HG03457 (cell line): ENCODE measurements at regions not wholly inside any gene's neighbourhood (a gene's known extent, or its start where the extent isn't known, plus 50 kb on each side); places are given as distances from the start of the nearest gene placed in this dataset.

Experiments
- ATAC-seq: cut with Tn5 transposase; IDR thresholded peaks from one replicate; pipeline ENCODE4 v1.9.1; 2021; ENCODE audit warnings: moderate number of reproducible peaks; ENCODE audit not compliant: unreplicated experiment

DNA sequence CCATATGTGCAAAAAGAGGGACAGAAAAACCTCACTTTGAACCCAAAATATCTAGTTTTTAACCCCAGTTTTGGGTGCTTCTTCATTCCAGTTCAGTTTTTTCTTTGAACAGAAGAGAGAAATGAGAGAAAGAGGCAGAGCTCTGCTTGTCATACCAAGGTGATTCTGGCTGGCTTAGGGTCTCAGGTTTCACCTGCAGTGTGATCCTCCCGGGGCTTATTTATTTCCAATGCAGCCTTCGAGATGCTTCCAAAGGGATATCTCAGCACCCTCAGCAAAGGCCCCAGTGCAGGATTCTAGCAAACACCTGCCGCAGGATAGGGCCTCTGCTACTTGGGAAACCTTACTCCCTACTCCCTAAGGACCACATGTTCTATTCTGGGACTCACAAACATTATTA lies 131.3 kb downstream of the WDR11 start:
- no peak for ATAC-seq

DNA sequence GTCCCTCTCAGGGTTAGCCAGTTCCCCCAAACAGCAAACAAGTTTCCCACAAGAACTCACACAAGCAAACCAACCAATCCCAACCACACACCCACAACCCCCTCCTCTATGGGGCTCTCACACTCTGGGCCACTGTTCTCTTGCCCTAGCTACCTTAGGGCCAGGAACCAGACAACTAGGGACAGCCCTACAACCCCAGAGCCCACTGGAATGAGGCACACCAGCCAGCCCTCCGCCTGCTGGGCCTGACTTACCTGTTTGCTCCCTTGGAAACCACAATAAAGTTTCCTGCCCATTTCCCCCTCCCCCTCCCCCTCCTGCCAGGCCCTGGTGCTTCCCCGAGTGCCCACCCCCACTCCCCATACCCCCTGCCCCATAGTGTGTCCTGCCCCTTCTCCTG lies 132.6 kb downstream of the WDR11 start:
- ATAC-seq = no peak

DNA sequence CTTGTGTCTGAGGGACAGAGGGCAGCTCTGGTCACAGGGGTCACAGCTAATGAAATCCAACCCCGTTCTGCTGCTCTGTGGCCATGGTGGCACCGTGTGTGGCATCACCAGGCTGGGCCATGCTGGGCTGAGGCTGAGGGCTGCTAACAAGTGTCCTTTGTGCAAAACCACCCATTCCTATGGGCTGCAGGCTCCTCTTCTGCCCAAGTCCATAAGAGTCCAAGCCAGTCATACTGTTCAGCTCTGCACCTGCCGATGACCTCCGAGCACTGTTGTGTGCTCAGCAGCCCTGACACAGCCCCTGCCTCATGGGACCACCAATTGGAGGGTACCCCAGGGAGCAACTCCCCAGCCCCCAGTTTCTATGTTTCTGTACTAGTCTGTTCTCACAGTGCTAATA lies 133.1 kb downstream of the WDR11 start:
- no peak for ATAC-seq

DNA sequence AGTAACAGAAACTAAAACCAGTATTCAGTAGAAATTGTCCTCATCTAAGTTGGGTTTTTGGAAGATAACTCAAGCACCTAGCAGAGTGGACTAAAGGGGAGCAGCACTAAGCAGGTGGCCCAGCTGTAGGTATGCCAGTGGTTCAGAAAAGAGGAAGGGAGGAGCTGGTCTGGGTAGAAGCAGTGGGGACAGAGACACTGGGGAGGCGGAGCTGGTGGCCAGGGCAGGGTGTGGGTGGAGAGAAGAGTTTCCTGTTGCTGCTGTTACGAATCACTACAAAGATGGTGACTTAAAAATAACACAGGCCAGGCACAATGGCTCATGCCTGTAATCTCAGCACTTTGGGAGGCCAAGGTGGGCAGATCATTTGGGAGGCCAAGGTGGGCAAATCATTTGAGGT lies 136.2 kb downstream of the WDR11 start:
- ATAC-seq = no peak

DNA sequence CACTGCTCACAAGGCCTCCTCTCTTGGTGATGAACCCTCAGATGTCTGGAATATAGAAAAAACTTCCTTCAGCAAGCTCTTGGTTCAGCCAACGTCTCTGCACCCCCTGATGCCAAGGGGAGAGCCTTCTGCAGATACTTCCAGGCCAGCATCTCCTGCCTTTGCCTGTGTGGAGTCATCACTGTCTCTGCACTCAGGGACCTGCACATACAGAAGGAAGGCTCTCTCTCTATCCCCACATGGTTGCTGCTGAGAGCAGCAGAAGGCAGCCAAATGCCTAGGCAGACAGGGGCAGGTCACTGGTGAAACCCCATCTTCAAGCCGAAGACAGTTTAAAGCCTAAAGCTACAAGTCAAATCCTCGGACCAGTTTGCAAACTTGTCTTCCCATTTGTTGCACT lies 137.6 kb downstream of the WDR11 start:
- no peak for ATAC-seq

DNA sequence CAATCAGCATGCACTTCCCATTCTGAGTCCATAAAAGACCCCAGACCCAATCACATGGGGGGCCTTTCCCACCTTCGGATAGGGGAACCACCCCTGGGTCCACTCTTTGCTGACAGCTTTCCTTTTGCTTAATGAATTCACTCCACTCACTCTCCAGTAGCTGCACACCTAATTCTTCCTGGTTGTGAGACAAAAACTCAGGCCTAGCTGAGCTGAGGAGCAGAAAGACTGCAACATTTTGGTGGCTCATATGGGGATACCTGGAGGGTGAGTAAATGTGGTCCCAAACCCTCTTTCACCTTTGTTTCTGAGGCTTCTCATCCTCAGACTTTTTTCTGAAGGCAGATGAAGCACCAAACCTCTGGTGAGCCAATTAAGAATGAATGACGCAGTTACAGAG lies 138.1 kb downstream of the WDR11 start:
- no peak for ATAC-seq

DNA sequence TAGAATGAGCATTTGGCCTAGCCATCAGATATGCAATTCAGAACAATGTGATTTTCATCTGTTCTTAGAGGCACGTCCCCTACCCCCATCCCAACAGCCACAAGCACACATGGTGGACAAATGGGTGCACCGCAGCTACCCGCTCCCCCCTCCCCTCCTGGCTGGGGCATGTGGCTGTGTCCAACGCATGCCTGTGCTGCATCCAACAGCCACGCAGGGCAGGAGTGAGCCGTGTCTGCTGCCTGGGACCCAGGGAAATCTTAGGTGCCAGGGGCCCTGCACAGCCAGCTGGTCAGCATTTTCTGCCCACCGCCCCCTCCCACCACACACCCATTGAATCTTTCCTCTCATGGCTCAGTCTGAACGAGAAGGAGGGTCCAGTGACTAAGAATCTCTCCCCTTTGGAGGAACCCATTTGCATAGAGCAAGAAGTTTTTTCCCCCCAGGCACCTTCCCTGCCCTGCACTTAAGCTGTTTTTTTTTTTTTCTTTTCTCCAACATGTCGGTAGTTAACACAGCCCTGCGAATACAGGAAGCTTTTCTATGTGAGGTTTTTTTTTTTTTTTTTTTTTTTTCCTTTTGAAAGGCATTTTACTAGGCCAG lies 138.9 kb downstream of the WDR11 start:
- ATAC-seq = no peak

DNA sequence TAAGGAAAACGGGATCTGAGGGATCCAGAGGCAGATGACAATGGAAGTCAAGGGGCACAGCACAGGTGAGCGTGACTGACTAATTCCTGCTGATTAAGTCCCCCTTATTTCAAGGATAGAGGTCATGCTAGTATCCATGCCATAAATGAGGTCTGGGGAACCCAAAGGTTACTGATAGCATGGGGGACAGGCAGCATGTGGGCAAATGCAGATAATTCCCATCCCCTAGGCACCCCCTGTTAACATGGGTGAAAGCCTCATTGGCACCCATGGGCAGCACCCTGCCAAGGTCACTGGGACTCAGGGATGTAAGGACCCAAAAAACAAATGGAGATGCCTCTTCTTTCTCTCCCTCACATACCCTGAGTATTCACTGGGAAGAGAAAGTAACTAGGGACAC lies 139.7 kb downstream of the WDR11 start:
- ATAC-seq = no peak

DNA sequence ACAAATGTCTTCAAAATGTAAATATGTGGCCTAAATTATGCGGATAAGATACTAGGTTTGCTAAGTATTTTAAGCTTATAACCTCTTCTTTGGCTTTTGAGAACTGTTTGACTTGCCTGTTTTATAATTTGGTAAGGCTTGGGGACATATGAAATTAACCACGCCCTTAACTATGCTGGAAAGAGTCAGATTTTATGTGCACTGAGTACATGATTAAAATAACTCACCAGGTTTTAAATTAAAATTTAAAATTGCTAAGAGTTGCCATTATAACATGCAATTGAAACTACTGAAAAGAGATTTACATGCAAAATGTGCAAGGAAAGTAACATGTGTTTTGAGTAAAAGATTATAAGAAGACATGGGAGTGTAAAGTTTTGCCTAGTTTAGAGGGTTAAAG lies 141.9 kb downstream of the WDR11 start:
- no peak for ATAC-seq

DNA sequence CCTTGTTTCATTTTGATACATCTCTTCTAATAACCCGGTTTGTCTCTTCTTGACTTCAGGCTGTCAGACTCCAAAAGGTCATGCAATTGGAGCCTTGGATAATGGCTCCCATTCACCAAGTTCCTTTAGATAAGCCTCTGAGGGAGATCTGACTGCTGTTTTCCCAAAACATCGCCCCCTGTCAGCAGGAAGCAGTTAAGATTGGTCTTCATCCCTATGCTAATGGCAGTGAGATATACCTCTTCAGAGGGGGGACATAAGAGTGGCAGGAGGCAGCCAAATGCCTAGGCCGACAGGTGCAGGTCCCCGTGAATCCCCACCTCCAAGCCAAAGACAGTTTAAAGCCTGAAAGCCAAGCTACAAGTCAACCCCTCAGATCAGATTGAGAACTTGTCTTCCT lies 144.6 kb downstream of the WDR11 start:
- no peak for ATAC-seq

DNA sequence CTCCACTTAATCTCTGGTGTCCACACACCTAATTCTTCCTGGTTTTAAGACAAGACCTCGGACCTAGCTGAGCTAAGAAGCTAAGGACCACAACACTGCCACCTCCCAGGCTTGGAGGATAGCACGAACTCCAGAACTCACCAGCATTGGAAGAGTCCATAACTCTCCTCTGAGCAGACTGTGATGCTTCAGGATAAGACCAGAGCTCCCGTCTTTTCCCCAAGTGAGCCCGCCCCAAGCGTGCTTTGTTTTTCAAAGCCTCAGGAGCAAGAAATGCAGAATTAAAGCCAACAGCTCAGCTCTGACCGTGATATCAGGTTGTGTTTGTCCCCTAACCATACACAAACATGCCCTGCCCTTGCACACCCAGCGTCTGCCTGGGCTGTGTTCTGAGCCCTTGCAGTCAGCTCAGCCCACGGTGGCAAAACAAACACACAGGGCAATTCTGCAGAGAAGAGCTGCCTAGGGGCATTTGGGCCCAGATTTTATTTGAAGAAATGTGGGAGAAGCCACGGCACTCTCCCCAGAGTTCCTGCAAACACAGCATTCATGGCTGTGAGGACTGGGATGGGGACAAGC lies 145.4 kb downstream of the WDR11 start:
- ATAC-seq = no peak

DNA sequence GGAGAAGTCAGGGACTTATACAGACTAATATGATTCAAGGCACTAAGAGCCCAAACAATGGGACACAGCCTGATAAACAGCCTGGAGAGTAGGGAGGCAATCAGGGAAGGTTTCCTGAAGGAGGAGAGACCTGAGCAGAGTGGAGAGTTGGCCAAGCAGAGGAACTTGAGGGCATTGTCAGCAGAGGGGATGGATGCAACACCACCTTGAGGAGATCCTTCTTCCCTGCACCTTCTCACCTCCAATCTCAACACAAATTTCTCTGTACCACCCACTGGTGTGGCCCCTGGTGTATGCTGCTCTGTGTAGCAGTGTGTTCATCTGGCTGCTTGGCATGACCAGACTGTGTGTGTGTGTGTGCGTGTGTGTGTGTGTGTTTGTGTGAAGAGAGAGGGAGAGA lies 146.2 kb downstream of the WDR11 start:
- no peak for ATAC-seq

DNA sequence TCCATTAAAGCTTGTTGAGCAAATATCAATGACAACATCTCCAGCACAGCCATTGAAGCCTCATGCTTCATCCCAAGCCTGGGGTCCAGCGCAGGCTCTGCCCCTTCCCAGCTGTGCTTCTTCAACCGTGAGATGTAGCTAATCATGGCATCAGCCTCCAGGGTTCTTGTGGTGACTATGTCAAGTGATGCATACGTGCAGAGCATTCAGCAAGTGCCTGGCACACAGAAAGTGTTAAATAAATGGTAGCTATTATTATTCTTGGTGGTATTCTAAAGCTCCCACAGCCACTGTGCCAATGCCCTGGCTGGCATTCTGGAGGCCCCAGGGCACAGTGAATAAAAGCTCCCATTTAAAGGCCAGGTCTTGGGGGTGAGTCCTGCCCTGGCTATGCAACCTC lies 146.6 kb downstream of the WDR11 start:
- ATAC-seq = no peak

DNA sequence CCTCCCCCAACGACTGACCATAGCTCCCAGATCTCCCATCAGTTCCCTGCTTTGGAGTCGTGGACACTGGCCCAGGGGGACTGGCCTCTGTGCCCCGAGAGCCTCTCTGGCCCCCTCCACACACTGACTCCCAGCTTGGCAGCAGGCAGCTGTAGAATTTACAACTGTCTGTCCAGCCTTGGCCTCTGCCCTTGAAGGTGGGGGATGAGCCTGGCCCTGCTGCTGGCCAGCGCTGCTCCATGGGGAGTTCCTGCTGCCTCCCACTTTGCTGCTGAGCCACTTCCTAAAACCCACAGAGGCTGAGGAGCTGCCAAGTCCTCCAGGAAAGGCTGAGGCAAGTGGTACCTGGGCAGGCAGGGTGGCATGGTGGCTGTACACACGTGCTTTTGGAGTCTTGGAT lies 147.1 kb downstream of the WDR11 start:
- no peak for ATAC-seq

DNA sequence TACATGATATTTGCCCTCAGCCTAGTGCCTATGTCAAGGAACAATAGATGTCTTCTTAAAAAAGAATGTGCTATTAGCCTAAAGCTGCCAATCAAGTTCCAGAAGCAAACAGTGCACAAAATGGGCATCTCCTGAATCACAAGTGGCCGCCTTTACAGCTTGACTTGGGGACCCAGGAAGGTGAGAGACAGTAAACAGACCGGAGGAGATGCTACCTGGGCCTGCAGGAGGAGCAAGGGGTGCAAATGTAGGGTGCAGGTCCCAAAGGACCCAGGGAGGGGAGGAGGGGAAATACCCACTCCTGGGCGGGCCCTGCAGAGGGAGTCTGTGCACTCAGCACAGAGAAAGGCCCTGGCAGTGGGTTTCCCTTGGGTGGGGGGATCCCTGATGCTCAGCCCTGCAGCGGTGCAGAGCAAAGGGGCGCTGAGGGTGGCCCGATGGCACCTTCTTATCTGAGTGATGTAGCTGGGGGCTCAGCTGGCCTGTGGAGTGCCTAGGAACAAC lies 147.7 kb downstream of the WDR11 start:
- no peak for ATAC-seq

DNA sequence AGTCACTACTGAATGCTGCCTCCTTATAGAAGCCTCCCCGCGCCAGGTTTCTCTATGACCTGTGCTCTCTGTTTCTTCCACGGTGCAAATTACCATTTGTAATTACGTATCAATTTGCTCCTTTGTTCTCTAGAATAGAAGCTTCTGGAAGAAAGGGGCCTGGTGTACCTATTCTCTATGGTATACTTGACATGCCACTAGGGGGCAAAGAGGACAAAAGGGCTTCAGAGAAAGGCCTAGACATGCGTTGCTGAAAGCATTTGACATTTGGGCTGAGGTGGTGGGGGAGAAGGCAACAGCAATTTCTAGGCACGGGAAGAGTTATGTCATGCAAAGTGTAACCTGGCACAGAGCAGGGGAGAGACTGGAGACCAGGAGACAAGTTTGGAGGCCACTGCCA lies 148.7 kb downstream of the WDR11 start:
- no peak for ATAC-seq

DNA sequence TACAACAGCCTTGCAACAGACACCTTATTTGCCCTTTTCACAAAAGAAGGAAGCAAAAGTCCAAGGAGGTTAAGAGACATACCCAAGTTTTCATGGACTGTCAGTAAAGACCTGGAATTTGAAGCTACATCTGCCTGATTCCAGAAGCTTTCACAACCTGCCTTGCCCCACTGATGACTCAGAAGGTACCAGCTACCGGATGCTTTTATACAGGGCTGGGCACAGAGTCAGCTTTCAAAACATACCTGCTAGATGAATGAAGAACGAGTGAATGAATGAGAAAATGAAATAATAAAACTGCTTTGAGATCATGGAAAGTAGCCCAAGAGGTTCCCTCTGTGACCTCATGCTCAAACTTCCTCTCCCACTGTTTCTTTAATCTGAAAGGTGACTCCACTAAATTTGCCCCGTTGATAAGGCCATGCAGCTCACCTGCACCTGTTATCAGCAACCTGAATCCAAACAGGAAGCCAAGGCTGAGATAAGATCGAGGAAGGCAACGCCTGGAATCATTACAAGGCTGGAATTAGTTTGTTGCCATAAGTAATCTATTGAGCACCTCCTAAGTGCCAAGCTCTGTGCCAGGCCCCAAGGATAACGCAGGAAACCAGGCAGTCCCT lies 151.5 kb downstream of the WDR11 start:
- no peak for ATAC-seq

DNA sequence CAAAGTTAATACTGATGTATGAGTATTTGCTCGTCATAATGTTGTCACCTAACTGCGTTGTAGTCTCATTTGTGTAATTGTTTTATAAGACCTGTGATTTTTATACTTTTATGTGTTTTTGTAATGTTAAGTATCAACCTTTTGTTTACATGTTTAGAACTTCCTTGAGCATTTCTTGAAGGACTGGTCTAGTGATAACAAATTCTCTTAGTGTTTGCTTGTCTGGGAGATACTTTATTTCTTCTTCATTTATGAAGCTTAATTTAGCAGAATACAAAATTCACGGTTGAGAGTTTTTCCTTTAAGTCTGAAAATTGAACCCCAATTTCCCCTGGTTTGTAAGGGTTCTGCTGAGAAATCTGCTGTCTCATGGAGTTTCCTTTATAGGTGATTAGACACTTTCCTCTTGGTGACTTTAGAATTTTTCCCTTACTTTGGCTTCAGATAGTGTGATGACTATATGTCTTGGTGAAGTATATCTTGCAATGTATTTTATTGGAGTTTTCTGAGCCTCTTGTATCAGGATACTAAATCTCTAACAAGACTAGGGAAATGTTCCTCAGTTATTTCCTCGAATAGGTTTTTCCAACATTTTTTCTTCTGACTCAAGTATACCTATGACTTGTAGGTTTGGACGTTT lies 154.9 kb downstream of the WDR11 start:
- no peak for ATAC-seq

DNA sequence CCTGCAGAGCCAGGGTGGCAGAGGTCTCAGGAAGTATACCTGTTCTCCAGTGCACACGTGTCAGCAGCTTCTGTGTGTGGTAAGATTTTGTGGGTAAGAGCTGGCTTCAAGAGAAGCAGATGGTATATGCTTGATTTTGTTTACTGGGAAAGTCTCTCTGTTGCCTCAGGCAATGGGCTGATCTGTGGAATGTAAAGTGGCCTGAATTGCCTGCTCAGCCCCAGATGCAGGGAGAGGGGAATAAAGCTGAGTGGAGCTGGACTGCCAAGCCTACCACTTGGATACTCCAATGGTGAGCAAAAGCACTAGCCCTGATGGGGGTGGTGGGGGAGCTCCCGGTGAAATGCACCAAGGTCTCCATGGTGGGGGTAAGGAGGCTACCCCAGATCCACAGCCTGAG lies 156.1 kb downstream of the WDR11 start:
- ATAC-seq = no peak

DNA sequence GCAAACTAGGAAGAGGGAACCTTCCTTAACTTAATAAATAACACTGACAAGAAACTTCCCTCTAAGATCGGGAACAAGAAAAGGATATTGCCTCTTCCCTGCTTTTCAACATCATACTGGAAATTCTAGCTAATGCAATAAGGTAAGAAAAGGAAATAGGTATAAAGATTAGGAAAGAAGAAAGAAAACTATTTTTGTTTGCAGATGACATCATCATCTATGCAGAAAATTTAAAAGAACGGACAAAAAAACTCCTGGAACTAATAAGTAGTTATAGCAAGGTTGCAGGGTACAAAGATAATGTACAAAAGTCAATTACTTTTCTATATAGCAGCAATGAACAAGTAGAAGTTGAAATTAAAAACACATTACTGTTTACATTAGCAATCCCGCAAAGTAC lies 164.8 kb downstream of the WDR11 start:
- no peak for ATAC-seq

DNA sequence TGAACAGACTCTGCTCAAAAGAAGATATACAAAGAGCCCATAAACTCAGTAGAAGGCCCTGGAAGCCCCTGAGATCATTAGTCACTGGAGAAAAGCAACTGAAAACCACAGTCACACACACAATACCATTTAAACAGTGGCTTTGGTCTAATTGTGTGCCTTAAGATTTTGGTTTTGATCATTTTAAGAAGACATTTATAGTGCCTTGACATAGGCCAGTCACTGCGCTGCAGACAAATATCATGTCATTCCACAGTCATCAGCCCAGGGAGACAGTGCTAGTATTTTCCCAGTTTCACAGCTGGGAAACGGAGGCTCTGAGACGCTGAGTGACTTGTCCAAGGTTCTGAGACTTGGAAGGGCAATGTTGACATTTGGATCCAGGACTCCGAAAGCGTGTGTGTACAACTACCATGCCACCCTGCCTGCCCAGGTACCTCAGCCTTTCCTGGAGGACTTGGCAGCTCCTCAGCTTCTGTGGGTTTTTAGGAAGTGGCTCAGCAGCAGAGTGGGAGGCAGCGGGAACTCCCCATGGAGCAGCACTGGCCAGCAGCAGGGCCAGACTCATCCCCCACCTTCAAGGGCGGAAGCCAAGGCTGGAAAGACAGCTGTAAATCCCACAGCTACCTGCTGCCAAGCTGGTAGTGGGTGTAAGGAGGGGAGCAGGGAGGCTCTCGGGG lies 173.9 kb downstream of the WDR11 start:
- ATAC-seq = no peak

DNA sequence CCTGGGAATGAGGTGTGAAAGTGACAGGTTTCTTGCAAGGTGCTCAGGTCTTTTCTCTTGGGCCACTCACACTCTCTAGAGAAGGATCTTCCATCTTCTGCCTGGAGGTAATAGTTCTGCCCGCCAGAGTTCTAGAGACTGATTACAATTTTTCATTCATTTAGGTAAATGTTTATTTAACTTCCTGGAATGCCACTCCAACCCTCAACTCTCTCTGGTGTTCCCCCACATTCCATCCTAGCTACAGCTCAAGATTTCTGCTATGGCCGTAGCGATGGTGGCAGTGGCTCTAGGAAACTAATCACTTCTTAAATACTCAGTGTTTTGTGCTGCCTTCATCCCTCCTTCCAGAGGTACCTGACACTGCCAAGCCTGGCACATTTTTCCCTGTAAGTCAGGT lies 174.6 kb downstream of the WDR11 start:
- ATAC-seq = no peak
